A549 (cell line): ENCODE measurements at regions not wholly inside any gene's neighbourhood (a gene's known extent, or its start where the extent isn't known, plus 50 kb on each side); places are given as distances from the start of the nearest gene placed in this dataset.

Experiments
- CBX2 ChIP-seq: fragments of 200-600 bp; sonication (generic); IDR thresholded peaks from 2 replicates; pipeline ENCODE4 v1.6.1; 2016; ENCODE audit warnings: low read depth, mild to moderate bottlenecking, borderline replicate concordance
- CHD2 ChIP-seq: fragments of 150-350 bp; IDR thresholded peaks from 2 replicates; pipeline ENCODE4 v1.6.1; 2014; ENCODE audit warnings: low read length; ENCODE audit not compliant: partially characterized antibody
- CHD4 ChIP-seq: fragments of 200-600 bp; sonication (generic); IDR thresholded peaks from 2 replicates; pipeline ENCODE4 v1.6.1; 2016; ENCODE audit warnings: antibody characterized with exemption, mild to moderate bottlenecking, borderline replicate concordance
- CTCF ChIP-seq: fragments of >200 bp; sonication (Bioruptor Twin); formaldehyde crosslinking; IDR thresholded peaks from 3 replicates; pipeline ENCODE4 v1.5.1; 2016
- E2F6 ChIP-seq: IDR thresholded peaks from 2 replicates; pipeline ENCODE4 v1.6.1; 2012; ENCODE audit warnings: low read depth, borderline replicate concordance
- EP300 ChIP-seq, 2 experiments: fragments of >200 bp; sonication (Bioruptor Twin); formaldehyde crosslinking; IDR thresholded peaks; 2 replicates in 1 of 2; 3 replicates in 1 of 2; pipeline ENCODE4 v1.6.1; 2016 to 2017
- JUNB ChIP-seq: fragments of >200 bp; sonication (Bioruptor Twin); formaldehyde crosslinking; IDR thresholded peaks from 2 replicates; pipeline ENCODE4 v1.6.1; 2016
- KDM1A ChIP-seq: fragments of 200-600 bp; sonication (generic); IDR thresholded peaks from 2 replicates; pipeline ENCODE4 v1.6.1; 2016; ENCODE audit warnings: low read depth, mild to moderate bottlenecking
- MAFK ChIP-seq: fragments of 450-650 bp; IDR thresholded peaks from 2 replicates; pipeline ENCODE4 v1.6.1; 2014; ENCODE audit not compliant: partially characterized antibody
- MAZ ChIP-seq: fragments of 150-350 bp; IDR thresholded peaks from 2 replicates; pipeline ENCODE4 v1.6.1; 2014; ENCODE audit warnings: antibody characterized with exemption, low read depth, low read length, borderline replicate concordance
- POLR2A ChIP-seq: IDR thresholded peaks from 2 replicates; pipeline ENCODE4 v1.6.1; 2012; ENCODE audit warnings: mild to moderate bottlenecking, low read length
- RAD21 ChIP-seq, 2 experiments: fragments of >200 bp in 1 of 2; sonication (Bioruptor Twin) in 1 of 2; formaldehyde crosslinking in 1 of 2; IDR thresholded peaks in 1 of 2; conservative IDR thresholded peaks in 1 of 2; 2 replicates in 1 of 2; 3 replicates in 1 of 2; pipeline ENCODE4 v1.6.1; 2012 to 2018; ENCODE audit warnings: inconsistent platforms in 1 of 2
- ZC3H11A ChIP-seq: fragments of 450-650 bp; IDR thresholded peaks from 2 replicates; pipeline ENCODE4 v1.6.1; 2014; ENCODE audit warnings: antibody characterized with exemption, mild to moderate bottlenecking

GRCh38 chr1:88540255-88540654 lies 143.8 kb upstream of the PKN2 start:
- no peak for TF ChIP-seq CHD2
- no peak for TF ChIP-seq EP300 (IDR thresholded peaks at IDR 0.05)
- no peak for TF ChIP-seq CTCF
- TF ChIP-seq KDM1A: no peak
- TF ChIP-seq POLR2A: no peak
- TF ChIP-seq CHD4: no peak
- TF ChIP-seq JUNB: no peak
- TF ChIP-seq MAZ: no peak
- no peak for TF ChIP-seq ZC3H11A
- no peak for TF ChIP-seq RAD21 (conservative IDR thresholded peaks at IDR 0.05 in 1 of 2, IDR thresholded peaks at IDR 0.05 in 1 of 2)
- TF ChIP-seq MAFK: no peak
- no peak for TF ChIP-seq E2F6
- TF ChIP-seq CBX2: no peak
